GM12891 (cell line): ENCODE measurements at regions not wholly inside any gene's neighbourhood (a gene's known extent, or its start where the extent isn't known, plus 50 kb on each side); places are given as distances from the start of the nearest gene placed in this dataset.

Experiments
- DNase-seq: peaks from one replicate; pipeline ENCODE4 v3.0.0; 2011; ENCODE audit warnings: low spot score; ENCODE audit not compliant: insufficient read length
- FAIRE-seq: peaks from 2 replicates; lab custom pipeline; 2011; peaks lifted over from hg19 to GRCh38; lab: Jason Lieb, UNC
- PAX5 ChIP-seq: IDR thresholded peaks from 2 replicates; pipeline ENCODE4 v1.6.1; 2011; ENCODE audit warnings: low read length, moderate library complexity, mild to moderate bottlenecking; ENCODE audit not compliant: insufficient read depth, severe bottlenecking
- POLR2A ChIP-seq: IDR thresholded peaks from 2 replicates; pipeline ENCODE4 v1.6.1; 2011; ENCODE audit warnings: low read depth, low read length, control low read depth
- POLR2AphosphoS5 ChIP-seq: IDR thresholded peaks from 2 replicates; pipeline ENCODE4 v1.6.1; 2011; ENCODE audit warnings: low read depth, low read length, control low read depth
- POU2F2 ChIP-seq: IDR thresholded peaks from 2 replicates; pipeline ENCODE4 v1.6.1; 2011; ENCODE audit warnings: low read depth, mild to moderate bottlenecking, control low read depth, low read length, moderate library complexity
- SPI1 ChIP-seq: IDR thresholded peaks from 2 replicates; pipeline ENCODE4 v1.6.1; 2011; ENCODE audit warnings: low read depth, low read length, control low read depth
- TAF1 ChIP-seq: IDR thresholded peaks from 2 replicates; pipeline ENCODE4 v1.6.1; 2011; ENCODE audit warnings: low read depth, low read length, control low read depth

DNA sequence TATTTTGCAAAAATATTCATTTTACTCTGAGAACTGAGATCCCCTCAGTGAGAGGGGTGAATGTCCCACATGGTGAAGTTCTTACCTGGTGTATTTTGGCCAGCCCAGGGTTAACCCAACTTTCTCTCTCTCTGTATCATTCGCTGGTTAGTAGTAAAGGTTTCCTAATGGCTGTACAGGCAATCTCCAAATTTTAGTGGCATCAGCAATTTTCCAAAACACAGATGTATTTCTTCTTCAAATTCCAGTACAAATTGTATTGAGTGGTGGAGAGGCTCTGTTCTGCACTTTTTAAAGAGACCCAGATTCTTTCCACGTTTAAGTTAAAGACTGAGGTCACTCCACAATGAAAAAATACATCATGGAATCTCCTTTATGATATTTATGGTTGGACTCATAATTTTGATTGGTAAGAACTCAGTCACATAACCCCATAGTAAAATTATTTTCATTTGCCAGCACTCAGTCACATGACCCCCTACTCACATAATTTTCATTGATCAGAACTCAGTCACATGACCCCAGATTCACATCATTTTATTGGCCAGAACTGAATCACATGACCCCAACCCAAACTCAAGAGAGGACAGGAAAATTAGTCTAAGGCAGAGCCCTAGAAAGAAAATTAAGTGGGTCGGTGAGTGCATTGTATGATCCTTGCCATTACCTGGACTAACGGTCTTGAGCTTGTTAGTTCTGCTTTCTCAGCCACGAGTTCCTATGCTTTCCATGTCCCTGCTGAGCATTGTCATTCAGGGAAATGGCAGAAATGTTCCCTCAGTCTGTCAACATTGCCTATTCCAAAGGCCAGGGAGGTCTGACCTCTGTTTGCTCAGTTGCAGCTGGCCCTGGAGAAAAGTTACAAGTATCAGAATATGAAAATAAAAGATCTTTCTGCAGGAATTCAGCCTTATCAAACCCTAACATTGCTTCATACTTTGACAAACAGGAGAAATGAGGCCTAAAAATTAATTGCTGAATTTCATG lies 1536.2 kb downstream of the AACS start:
- no peak for TF ChIP-seq PAX5
- no peak for TF ChIP-seq POLR2A
- no peak for TF ChIP-seq TAF1
- TF ChIP-seq POU2F2 = no peak
- no peak for TF ChIP-seq POLR2AphosphoS5
- TF ChIP-seq SPI1 = no peak
- FAIRE-seq (no peak), DNase-seq (no peak)

GRCh38 chr12:126602612-126603011 lies 1537.4 kb downstream of the AACS start:
- TF ChIP-seq POLR2A (no peak), SPI1 (no peak), POLR2AphosphoS5 (no peak), TAF1 (no peak), PAX5 (no peak), POU2F2 (no peak)
- DNase-seq (no peak), FAIRE-seq (no peak)

- DNase-seq (no peak), FAIRE-seq (no peak)
- TF ChIP-seq PAX5 = no peak
- TF ChIP-seq SPI1 = no peak
- TF ChIP-seq POLR2A = no peak
- TF ChIP-seq POU2F2 = no peak
- no peak for TF ChIP-seq POLR2AphosphoS5
- no peak for TF ChIP-seq TAF1
Observed at GRCh38 chr12:126607157-126607556, 1541.9 kb downstream of the AACS start.

- DNase-seq = no peak
- no peak for FAIRE-seq
- TF ChIP-seq SPI1 (no peak), POLR2A (no peak), TAF1 (no peak), PAX5 (no peak), POU2F2 (no peak), POLR2AphosphoS5 (no peak)
Observed at GRCh38 chr12:126607867-126608266, 1542.6 kb downstream of the AACS start.

- FAIRE-seq (no peak), DNase-seq (no peak)
- TF ChIP-seq PAX5 = no peak
- TF ChIP-seq POLR2AphosphoS5 = no peak
- TF ChIP-seq POU2F2 = no peak
Observed at GRCh38 chr12:126608607-126609175, 1543.5 kb downstream of the AACS start.

- DNase-seq (no peak), FAIRE-seq (no peak)
- TF ChIP-seq POLR2A (no peak), POLR2AphosphoS5 (no peak), POU2F2 (no peak), PAX5 (no peak), TAF1 (no peak), SPI1 (no peak)
Observed at GRCh38 chr12:126616441-126616840, 1551.2 kb downstream of the AACS start.

DNA sequence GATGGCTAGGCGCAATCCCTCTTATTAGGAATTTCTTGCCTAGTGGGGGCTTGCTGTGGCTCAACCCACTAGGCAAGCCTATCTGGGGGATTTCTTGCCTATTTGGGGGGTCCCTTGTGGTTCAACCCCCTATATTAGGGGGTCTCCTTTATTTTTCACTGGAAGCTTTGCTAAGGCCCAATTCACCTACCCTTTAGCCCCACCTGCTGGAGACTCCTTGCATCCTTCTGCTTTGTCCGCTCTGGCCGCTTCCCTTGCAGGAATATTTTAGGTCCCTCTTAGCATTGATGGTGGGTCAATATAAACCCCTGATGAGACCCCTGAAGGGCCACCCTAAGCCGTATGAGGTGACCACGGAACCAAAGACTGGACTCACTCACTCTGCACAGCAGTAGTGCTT lies 1552.1 kb downstream of the AACS start:
- TF ChIP-seq POU2F2 (no peak), SPI1 (no peak), TAF1 (no peak), PAX5 (no peak), POLR2A (no peak), POLR2AphosphoS5 (no peak)
- DNase-seq (peak; percentile 3), FAIRE-seq (no peak)

DNA sequence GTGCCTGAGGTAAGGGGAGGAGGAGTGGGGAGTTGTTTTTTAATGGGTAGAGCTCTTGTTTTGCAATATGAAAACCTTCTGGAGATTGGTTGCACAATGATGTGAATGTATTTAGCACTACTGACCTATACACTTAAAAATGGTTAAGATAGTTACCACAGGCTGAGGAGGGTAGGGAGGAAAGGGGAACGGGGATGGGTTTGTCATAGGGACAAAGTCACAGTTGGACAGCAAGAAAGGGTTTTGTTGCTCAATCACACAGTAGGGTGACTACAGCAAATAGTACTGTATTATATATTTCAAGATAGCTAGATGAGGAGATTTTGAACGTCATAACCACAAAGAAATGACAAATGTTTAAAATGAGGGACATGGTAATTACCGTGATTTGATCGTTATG lies 1562.4 kb downstream of the AACS start:
- FAIRE-seq (no peak), DNase-seq (no peak)
- TF ChIP-seq POU2F2 (no peak), POLR2AphosphoS5 (no peak), TAF1 (no peak), PAX5 (no peak), SPI1 (no peak), POLR2A (no peak)

- DNase-seq (no peak), FAIRE-seq (no peak)
- TF ChIP-seq POLR2AphosphoS5 (no peak), POU2F2 (no peak)
Observed at GRCh38 chr12:126636821-126637220, 1571.6 kb downstream of the AACS start.
